ENCODE measurements at regions not wholly inside any gene's neighbourhood (a gene's known extent, or its start where the extent isn't known, plus 50 kb on each side); places are given as distances from the start of the nearest gene placed in this dataset.

DNA sequence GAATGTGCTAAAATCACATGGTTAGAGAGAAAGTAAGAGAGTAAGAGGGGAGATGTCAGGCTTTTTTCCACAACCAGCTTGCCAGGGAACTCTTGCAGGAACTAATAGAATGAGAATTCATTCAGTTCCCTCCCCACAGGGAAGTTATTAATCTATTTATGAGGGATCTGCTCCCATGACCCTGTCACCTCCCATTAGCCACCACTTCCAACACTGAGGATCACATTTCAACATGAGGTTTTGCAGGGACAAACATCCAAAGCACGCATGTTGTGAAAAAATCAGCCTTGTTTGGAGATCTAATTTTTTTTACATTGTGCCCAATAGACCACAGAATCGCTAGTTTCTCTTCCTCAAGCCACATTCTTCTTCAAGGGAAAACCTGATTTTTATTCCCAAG lies 904.0 kb downstream of the TBL1XR1 start:
- Histone ChIP-seq H3K9me3 (ENCODE audit: insufficient read depth, low read length, severe bottlenecking) (no peaks in the 10 kb centered on the region), H3K27ac (ENCODE audit: low read length) (no peak overlapping the region)

DNA sequence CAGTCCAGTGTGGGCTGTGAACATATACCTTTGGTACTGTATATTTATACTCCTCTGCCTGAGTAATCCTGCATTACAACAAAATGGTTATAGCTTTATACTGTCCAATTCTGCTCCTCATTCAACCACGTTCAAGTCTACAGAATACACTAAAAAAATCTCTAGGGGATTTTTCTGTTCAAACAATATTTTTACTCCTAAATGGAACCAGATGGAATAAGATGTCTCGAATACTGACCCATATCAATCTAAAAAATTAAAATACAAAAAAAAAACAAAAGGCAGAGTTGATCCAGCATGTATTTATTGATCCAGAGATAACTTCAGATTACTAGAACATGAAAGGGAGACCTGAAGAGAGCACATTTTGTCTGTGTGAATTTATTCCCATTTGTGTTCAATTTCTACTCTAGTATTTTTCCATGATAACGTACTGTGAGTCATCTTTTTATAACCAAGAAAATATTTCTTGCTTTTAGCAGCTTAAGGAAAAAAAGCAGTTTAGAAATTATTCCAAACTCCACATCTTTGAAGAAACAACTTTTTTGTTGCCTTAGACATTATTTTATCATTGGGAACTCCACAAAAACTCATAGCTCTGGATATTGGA lies 910.7 kb downstream of the TBL1XR1 start:
- Histone ChIP-seq H3K36me3 (ENCODE audit: insufficient read depth, low read length) (no peaks in the 10 kb centered on the region), H3K27me3 (ENCODE audit: insufficient read depth, low read length, poor library complexity) (no peaks in the 10 kb centered on the region), H3K9me3 (ENCODE audit: insufficient read depth, low read length, severe bottlenecking) (no peaks in the 10 kb centered on the region), H3K4me1 (ENCODE audit: insufficient read depth, low read length) (no peaks in the 10 kb centered on the region), H2AFZ (ENCODE audit: low read depth, low read length) (no peak overlapping the region), H3K79me2 (ENCODE audit: insufficient read depth, low read length) (no peaks in the 10 kb centered on the region), H3K4me3 (ENCODE audit: low read depth in 1 of 2, low read length in 2 of 2) (no peak overlapping the region), H4K20me1 (ENCODE audit: insufficient read depth, low read length) (no peaks in the 10 kb centered on the region), H3K27ac (ENCODE audit: low read length) (no peak overlapping the region), H3K4me2 (ENCODE audit: insufficient read depth, low read length) (no peak overlapping the region), H3K9ac (ENCODE audit: low read depth, low read length) (no peak overlapping the region)
- TF ChIP-seq, protein P1, sequence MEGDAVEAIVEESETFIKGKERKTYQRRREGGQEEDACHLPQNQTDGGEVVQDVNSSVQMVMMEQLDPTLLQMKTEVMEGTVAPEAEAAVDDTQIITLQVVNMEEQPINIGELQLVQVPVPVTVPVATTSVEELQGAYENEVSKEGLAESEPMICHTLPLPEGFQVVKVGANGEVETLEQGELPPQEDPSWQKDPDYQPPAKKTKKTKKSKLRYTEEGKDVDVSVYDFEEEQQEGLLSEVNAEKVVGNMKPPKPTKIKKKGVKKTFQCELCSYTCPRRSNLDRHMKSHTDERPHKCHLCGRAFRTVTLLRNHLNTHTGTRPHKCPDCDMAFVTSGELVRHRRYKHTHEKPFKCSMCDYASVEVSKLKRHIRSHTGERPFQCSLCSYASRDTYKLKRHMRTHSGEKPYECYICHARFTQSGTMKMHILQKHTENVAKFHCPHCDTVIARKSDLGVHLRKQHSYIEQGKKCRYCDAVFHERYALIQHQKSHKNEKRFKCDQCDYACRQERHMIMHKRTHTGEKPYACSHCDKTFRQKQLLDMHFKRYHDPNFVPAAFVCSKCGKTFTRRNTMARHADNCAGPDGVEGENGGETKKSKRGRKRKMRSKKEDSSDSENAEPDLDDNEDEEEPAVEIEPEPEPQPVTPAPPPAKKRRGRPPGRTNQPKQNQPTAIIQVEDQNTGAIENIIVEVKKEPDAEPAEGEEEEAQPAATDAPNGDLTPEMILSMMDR (IDR thresholded peaks at IDR 0.05; ENCODE audit: borderline replicate concordance, extremely low read depth, low read length, poor library complexity, severe bottlenecking): no peak
- no peak for TF ChIP-seq EZH2 (IDR thresholded peaks at IDR 0.05; ENCODE audit: borderline replicate concordance, low read depth, low read length, severe bottlenecking)
- DNase-seq: no peak
- ATAC-seq (ENCODE audit: insufficient read depth, low read depth): no peak

More for the DNA sequence above, 904.0 kb downstream of the TBL1XR1 start:
- Histone ChIP-seq H2AFZ (ENCODE audit: low read depth, low read length) (no peak overlapping the region), H3K4me2 (ENCODE audit: insufficient read depth, low read length) (no peak overlapping the region), H3K27me3 (ENCODE audit: insufficient read depth, low read length, poor library complexity) (no peaks in the 10 kb centered on the region), H3K79me2 (ENCODE audit: insufficient read depth, low read length) (no peaks in the 10 kb centered on the region), H3K36me3 (ENCODE audit: insufficient read depth, low read length) (no peaks in the 10 kb centered on the region), H4K20me1 (ENCODE audit: insufficient read depth, low read length) (no peaks in the 10 kb centered on the region), H3K4me3 (ENCODE audit: low read depth in 1 of 2, low read length in 2 of 2) (no peak overlapping the region), H3K9ac (ENCODE audit: low read depth, low read length) (no peak overlapping the region), H3K4me1 (ENCODE audit: insufficient read depth, low read length) (no peaks in the 10 kb centered on the region)
- no peak for TF ChIP-seq EZH2 (IDR thresholded peaks at IDR 0.05; ENCODE audit: borderline replicate concordance, low read depth, low read length, severe bottlenecking)
- TF ChIP-seq, protein P1 (IDR thresholded peaks at IDR 0.05; ENCODE audit: borderline replicate concordance, extremely low read depth, low read length, poor library complexity, severe bottlenecking): no peak
- DNase-seq (no peak), ATAC-seq (ENCODE audit: insufficient read depth, low read depth) (no peak)

DNA sequence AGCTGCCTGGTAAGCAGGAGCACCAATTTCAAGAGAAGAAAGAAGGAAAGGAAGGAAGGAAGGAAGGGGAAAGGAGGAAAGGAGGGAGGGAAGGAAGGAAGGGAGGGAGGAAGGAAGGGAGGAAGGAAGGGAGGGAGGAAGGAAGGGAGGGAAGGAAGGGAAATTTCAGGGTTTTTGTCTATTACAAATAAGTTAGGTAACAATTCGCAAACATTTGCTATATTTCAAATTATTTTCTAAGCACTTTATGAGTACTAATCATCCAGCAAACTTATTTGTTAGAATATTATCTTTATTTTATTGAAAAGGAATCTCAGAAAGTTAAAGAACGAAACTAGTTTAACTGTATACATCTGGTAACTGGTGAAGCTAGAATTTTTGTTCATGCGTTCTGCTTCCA lies 921.7 kb downstream of the TBL1XR1 start:
- Histone ChIP-seq H3K4me1 (ENCODE audit: insufficient read depth, low read length) (no peaks in the 10 kb centered on the region), H3K9me3 (ENCODE audit: insufficient read depth, low read length, severe bottlenecking) (no peaks in the 10 kb centered on the region), H3K4me2 (ENCODE audit: insufficient read depth, low read length) (no peak overlapping the region), H3K4me3 (ENCODE audit: low read depth in 1 of 2, low read length in 2 of 2) (no peak overlapping the region), H3K27ac (ENCODE audit: low read length) (no peak overlapping the region), H2AFZ (ENCODE audit: low read depth, low read length) (no peak overlapping the region), H3K27me3 (ENCODE audit: insufficient read depth, low read length, poor library complexity) (no peaks in the 10 kb centered on the region), H3K36me3 (ENCODE audit: insufficient read depth, low read length) (no peaks in the 10 kb centered on the region), H3K79me2 (ENCODE audit: insufficient read depth, low read length) (no peaks in the 10 kb centered on the region), H4K20me1 (ENCODE audit: insufficient read depth, low read length) (no peaks in the 10 kb centered on the region), H3K9ac (ENCODE audit: low read depth, low read length) (no peak overlapping the region)
- no peak for DNase-seq
- ATAC-seq (ENCODE audit: insufficient read depth, low read depth): no peak
- TF ChIP-seq, protein P1 (IDR thresholded peaks at IDR 0.05; ENCODE audit: borderline replicate concordance, extremely low read depth, low read length, poor library complexity, severe bottlenecking): no peak
- no peak for TF ChIP-seq EZH2 (IDR thresholded peaks at IDR 0.05; ENCODE audit: borderline replicate concordance, low read depth, low read length, severe bottlenecking)
